Type B pancreatic cell (in vitro differentiated cells): ENCODE measurements at regions not wholly inside any gene's neighbourhood (a gene's known extent, or its start where the extent isn't known, plus 50 kb on each side); places are given as distances from the start of the nearest gene placed in this dataset.

ENCODE experiments used
- DNase-seq: peaks from one replicate; pipeline ENCODE4 v3.0.0; 2021; ENCODE audit warnings: mixed read lengths; ENCODE audit not compliant: unreplicated experiment; ENCODE audit errors: extremely low spot score
- H3K27ac Mint-ChIP-seq: 2 replicates; pipeline ENCODE4 v1.8.0; 2021; ENCODE audit warnings: mild to moderate bottlenecking, mixed read lengths
- H3K27me3 Mint-ChIP-seq: 2 replicates; pipeline ENCODE4 v1.8.0; 2021; ENCODE audit warnings: mixed read lengths
- H3K36me3 Mint-ChIP-seq: 2 replicates; pipeline ENCODE4 v1.8.0; 2021; ENCODE audit warnings: mixed read lengths
- H3K4me1 Mint-ChIP-seq: one replicate; pipeline ENCODE4 v1.8.0; 2021; ENCODE audit warnings: mixed read lengths; ENCODE audit not compliant: unreplicated experiment
- H3K4me3 Mint-ChIP-seq: 2 replicates; pipeline ENCODE4 v1.8.0; 2021; ENCODE audit warnings: mild to moderate bottlenecking, mixed read lengths
- H3K9me3 Mint-ChIP-seq: 2 replicates; pipeline ENCODE4 v1.8.0; 2021; ENCODE audit warnings: mixed read lengths
- TF ChIP-seq, protein P1 (sequence below): fragments of 200-600 bp; sonication (generic); conservative IDR thresholded peaks from 2 replicates; pipeline ENCODE4 v1.5.0; 2021; ENCODE audit warnings: antibody characterized with exemption, mild to moderate bottlenecking

DNA sequence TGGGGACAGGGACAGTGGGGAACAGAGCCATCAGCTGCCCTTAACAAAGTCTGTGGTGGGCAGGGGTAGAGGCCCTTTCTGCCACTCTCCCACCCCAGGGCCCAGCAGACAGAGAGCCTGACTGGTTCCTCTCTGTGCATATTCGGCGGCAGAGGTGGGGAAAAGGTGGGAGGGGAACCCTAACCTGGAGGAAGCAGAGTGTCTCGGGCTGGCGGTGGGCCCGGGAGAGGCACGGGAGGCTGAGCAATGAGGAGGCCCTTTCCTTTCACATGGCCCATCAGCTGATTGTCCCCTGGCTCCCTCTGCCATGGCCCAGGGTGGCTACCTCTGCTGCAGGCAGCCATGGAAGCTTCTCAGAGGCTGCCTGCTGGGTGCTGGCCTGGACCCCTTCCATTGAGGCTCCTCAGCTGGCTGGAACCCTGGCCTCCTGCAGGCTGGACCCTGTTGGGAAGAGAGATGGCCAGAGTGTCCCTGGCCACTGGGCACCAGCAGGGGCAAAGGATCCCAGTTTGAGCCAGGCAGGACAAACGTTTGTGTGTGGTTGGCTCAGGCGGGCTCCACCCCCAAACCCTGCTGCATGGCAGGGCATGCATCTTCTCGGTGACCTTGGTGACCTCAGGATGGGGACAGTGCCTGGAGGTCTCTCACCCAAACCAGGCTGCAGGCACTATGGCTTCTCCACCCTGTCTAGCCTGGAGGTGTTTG, 202.8 kb upstream of the ZNF536 start:
- Mint-ChIP-seq H3K4me1 (no peaks in the 10 kb centered on the region), H3K36me3 (no peaks in the 10 kb centered on the region), H3K9me3 (no peaks in the 10 kb centered on the region), H3K4me3 (no peak overlapping the region), H3K27me3 (peaks cover 7% of the 10 kb centered on the region), H3K27ac (no peak overlapping the region)
- TF ChIP-seq, protein P1, sequence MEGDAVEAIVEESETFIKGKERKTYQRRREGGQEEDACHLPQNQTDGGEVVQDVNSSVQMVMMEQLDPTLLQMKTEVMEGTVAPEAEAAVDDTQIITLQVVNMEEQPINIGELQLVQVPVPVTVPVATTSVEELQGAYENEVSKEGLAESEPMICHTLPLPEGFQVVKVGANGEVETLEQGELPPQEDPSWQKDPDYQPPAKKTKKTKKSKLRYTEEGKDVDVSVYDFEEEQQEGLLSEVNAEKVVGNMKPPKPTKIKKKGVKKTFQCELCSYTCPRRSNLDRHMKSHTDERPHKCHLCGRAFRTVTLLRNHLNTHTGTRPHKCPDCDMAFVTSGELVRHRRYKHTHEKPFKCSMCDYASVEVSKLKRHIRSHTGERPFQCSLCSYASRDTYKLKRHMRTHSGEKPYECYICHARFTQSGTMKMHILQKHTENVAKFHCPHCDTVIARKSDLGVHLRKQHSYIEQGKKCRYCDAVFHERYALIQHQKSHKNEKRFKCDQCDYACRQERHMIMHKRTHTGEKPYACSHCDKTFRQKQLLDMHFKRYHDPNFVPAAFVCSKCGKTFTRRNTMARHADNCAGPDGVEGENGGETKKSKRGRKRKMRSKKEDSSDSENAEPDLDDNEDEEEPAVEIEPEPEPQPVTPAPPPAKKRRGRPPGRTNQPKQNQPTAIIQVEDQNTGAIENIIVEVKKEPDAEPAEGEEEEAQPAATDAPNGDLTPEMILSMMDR = no peak
- DNase-seq = no peak

DNA sequence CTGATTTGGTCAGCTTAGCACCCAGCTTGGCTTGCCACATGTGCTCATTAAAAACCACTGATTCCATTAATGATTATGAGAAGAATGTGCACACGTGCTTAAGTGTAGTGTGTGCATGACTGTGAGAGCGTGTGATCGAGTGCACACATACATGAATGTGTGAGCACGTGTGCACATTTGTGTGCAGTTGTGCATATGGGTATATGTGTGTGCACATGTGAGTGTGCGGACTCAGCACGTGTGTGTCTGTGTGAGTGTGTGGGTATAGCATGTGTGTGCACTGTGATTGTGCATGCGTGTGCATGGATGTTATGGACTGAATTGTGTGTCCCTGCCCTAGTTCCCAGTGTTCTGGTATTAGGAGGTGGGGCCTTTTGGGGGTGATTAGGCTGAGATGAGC, 202.1 kb upstream of the ZNF536 start:
- Mint-ChIP-seq H3K27me3 (peaks cover 10% of the 10 kb centered on the region), H3K9me3 (no peaks in the 10 kb centered on the region), H3K36me3 (no peaks in the 10 kb centered on the region), H3K4me3 (no peak overlapping the region), H3K4me1 (no peaks in the 10 kb centered on the region), H3K27ac (no peak overlapping the region)
- TF ChIP-seq, protein P1 = no peak
- DNase-seq = no peak

DNA sequence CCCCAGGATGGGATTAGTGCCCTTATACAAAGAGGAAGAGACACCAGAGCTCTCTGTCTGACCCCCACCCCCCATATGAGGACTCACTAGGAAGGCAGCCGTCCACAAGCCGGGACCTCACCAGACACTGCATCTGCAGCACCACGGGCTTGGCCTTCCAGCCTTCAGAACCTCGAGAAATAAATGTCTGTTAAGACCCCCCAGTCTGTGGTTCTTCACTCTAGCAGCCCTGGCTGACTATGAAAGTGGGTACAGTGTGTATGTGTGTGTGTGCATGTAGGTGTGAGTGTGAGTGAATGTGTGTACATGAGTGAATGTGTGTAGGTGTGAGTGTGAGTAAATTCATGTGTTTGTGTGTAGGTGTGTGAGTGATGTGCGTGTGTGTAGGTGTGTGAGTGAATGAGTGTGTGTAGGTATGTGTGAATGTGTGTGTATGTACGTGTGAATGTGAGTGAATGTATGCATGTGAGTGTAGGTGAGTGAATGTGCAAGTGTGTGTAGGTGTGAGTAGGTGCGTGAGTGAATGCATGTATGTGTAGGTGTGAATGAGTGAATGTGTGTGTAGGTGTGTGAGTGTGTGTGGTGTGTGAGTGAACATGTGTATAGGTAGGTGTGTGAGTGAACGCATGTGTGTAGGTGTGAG, 201.6 kb upstream of the ZNF536 start:
- no peak overlapping the region for H3K27ac Mint-ChIP-seq
- H3K4me1 Mint-ChIP-seq = no peaks in the 10 kb centered on the region
- no peaks in the 10 kb centered on the region for H3K36me3 Mint-ChIP-seq
- H3K4me3 Mint-ChIP-seq = no peak overlapping the region
- TF ChIP-seq, protein P1 = no peak
- no peaks in the 10 kb centered on the region for H3K9me3 Mint-ChIP-seq
- DNase-seq = no peak
- H3K27me3 Mint-ChIP-seq = peaks cover 10% of the 10 kb centered on the region

DNA sequence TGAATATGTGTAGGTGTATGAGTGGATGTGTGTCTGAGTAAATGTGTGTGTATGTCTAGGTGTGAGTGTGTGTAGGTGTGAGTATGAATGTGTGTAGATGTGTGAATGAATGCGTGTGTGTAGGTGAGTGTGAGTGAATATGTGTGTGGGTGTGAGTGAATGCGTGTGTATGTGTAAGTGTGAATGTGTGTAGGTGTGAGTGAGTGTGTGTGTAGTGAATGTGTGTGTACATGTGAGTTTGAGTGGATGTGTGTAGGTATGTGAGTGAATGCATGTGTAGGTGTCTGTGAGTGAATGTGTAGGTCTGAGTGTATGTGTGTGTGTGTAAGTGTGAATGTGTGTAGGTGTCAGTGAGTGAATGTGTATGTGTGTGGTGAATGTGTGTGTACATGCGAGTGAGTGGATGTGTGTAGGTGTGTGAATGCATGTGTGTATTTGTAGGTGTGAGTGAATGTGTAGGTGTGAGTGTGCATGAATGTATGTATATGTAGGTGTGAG, 201.0 kb upstream of the ZNF536 start:
- Mint-ChIP-seq H3K9me3 (no peaks in the 10 kb centered on the region), H3K4me1 (no peaks in the 10 kb centered on the region)
- TF ChIP-seq, protein P1 = no peak

DNA sequence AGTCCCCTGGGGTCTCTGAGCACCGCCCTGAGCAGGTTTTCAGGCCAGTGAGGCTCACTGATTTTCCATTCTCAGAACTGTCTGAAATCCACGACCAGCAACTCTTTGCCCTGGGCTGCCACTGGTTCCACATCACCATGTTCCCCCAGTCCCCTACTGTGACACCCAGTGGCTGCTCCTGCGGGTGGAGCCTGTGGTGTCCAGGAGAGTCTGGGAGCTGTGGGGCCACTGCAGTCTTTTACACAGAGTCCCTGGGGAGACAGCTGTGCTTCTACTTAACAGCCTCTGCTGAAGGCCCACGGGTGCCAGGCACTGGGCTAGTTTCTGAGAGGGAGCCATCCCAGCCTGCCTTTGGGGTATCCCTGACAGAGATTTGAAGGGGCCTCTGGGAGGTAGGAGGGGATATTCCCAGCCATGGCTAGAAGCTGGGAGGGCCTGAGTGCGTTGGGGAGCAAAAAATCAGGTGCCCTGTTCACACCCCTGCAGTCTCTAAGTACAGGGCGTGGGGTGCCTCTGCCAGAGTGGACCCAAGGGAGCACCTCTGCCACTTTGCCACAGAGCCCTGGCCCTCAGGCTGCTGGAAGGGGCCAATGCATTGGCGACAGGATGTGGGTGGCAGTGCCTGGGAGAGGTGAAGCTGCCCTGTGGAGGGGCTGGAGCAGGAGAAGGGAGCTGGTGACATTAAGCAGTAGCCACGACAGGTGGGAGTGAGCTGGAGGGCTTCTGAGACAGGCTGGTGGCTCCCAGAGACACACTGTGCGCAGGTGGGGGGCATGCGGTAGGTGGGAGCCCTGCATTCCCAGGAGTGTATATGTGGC, 200.2 kb upstream of the ZNF536 start:
- Mint-ChIP-seq H3K4me1 (no peaks in the 10 kb centered on the region), H3K36me3 (no peaks in the 10 kb centered on the region), H3K27ac (no peak overlapping the region), H3K4me3 (no peak overlapping the region), H3K9me3 (no peaks in the 10 kb centered on the region), H3K27me3 (peaks cover 10% of the 10 kb centered on the region)
- TF ChIP-seq, protein P1 = no peak
- no peak for DNase-seq

More for the DNA sequence above, 201.0 kb upstream of the ZNF536 start:
- Mint-ChIP-seq H3K27me3 (peaks cover 10% of the 10 kb centered on the region), H3K4me3 (no peak overlapping the region), H3K27ac (no peak overlapping the region), H3K36me3 (no peaks in the 10 kb centered on the region)
- no peak for DNase-seq
